NCI-H82 (cell line): ENCODE measurements at regions not wholly inside any gene's neighbourhood (a gene's known extent, or its start where the extent isn't known, plus 50 kb on each side); places are given as distances from the start of the nearest gene placed in this dataset.

Experiments used
- DNase-seq: peaks from one replicate; lab custom pipeline; 2025; lab: John Stamatoyannopoulos, UW

GRCh38 chr17:69900101-69900500 is 174.9 kb upstream of the KCNJ16 start:
- DNase-seq = no peak

DNA sequence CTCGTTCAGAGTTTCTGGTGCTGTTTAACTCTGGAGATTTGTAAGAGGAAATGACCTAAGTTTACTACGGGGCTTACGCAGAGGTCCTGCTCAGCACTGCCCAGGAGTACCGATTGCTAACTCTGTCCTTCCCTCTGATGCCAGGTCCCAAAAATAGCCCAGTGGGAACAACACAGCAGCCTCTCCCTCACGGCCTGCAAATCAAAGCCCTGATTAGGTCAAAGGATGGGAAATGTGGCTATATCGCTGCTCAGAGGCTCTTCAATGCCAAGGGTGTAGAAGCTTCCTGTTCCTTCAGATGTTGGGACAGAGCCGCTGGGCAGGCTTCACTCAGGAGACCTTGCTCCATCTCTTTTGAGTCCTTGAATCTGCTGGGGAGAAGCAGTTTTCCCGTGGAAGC is 174.2 kb upstream of the KCNJ16 start:
- no peak for DNase-seq

- DNase-seq = no peak
Measured at GRCh38 chr17:69906306-69906705, 168.7 kb upstream of the KCNJ16 start.

GRCh38 chr17:69907132-69907847 is 167.7 kb upstream of the KCNJ16 start:
- no peak for DNase-seq

DNA sequence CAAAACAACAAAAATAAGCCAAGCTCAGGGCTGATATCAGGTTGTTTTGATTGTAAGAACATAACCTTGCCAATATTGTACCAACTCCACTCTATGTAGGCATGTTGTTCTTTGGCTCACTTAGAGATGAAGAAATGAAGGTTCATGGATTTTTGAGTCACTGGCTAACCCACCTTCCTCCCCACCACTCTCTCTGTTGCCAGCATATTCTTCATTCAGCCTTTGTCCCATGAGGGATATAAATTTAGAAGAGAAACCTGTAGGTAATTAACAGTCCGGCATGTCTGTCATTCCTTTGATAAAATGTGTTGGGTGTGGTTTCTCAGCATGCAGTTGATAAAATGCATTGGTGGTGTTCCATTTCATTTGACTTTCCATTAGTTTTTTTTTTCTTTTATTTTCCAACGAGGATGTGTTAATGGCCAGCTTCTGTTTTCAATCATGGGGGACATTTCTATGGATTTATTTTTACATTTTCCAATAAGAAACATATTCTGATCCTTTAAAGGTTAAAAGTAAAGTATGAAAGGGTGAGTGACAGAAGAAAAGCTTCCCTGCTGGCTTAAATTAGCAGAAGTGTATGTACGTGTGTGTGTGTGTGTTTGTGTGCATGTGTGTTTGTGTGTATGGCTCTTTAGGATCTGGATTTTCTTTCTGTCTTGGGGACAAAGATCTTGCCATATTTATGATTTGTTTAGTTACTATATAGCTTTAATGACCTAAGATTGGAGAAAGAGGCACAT is 166.2 kb upstream of the KCNJ16 start:
- no peak for DNase-seq

- DNase-seq = no peak
Measured at GRCh38 chr17:69909389-69909788, 165.6 kb upstream of the KCNJ16 start.

GRCh38 chr17:69912805-69913204 is 162.2 kb upstream of the KCNJ16 start:
- no peak for DNase-seq

DNA sequence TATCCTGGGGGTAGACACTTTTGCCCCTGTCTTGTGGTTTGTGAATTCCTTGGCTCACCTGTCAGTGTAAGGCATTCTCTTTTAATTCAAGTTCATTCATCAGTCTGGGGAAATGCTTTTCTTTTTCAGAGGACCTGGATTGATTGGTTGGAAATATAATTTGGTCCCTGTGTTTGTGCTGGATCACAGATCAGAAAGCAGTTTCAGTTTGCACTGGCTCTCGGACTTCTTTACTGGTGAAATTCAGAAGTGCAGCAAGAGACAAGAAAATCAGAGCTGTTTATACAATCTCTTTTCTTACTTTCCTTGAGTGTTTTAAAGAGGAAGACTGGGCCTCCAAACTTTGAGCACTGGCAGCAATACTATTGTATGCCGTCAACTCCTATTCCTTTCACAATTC is 161.8 kb upstream of the KCNJ16 start:
- DNase-seq = no peak

GRCh38 chr17:69913616-69914015 is 161.4 kb upstream of the KCNJ16 start:
- no peak for DNase-seq

DNA sequence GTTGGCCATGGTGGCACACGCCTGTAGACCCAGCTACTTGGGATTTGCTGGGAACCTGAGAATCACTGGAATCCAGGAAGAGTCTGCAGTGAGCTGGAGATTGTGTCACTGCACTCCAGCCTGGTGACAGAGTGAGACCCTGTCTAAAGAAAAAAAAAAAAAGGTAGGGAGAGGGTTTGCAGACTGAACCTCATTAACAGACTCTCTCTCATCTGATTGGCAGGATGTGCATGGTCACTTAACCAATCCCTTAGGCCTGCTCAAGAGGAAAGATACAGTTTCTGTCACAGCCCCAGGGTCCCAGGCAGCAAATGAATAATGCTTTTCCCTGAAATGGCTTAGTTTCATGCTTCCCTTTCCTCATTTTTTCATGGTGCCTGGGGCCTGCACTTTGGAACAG is 160.5 kb upstream of the KCNJ16 start:
- no peak for DNase-seq

GRCh38 chr17:69916761-69917160 is 158.3 kb upstream of the KCNJ16 start:
- DNase-seq = no peak

DNA sequence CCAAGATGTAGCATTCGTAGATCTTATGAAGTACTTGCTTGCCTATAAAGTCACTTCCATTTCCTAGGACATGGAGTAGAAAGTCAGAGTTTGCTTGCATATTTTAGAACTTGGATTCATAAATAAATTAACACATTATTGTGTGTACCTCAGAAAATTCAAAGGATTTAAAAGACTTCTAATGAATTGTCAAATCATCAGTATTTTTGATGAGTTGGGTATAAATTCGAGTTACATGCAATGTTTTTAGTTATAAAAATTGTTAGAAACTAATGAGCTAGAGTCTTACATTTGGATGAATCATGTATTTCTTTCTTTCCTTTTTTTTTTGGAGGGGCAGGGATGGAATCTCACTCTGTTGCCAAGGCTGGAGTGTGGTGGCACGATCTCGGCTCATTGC is 156.9 kb upstream of the KCNJ16 start:
- no peak for DNase-seq

GRCh38 chr17:69919789-69920188 is 155.2 kb upstream of the KCNJ16 start:
- no peak for DNase-seq

DNA sequence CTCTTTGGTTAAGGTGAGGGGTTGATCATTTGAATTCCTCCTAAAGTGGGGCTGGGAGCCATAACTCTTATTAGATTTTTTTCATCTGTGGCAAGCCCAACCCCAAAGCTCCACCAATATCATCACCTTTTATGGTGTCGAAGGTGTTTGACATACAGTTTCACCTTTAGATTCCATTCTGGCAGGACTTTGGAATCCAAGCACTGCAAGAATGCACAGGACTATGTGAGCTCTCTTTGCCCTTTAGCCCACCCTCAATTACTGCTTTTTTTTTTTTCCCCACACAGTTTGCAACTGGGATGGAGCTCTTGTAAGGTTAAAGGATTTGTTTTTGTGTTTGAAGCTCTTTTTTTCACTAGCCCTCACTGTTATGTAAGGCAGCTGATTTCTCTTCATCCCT is 154.0 kb upstream of the KCNJ16 start:
- DNase-seq = no peak

- DNase-seq = no peak
Measured at GRCh38 chr17:69928611-69929010, 146.4 kb upstream of the KCNJ16 start.

GRCh38 chr17:69936996-69937395 is 138.0 kb upstream of the KCNJ16 start:
- no peak for DNase-seq

GRCh38 chr17:69943058-69943457 is 132.0 kb upstream of the KCNJ16 start:
- no peak for DNase-seq

DNA sequence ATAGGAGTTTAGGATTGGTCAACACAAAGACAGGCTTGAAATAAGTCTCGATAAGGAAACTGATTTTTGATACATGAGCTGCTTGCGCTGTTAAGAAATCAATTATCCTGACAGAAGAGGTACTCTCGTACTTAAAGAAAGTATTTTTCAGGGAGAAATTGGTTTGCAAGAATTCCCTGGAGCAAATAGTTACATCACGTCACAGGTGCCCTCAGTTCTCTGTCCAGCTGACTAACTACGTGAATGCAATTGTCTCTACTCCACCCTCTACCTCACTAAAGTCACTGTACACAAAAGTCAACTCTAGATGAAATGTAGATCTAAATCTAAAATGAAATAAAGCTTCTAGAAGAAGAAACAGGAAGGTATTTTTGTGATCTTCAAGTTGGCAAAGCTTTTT is 130.6 kb upstream of the KCNJ16 start:
- no peak for DNase-seq

GRCh38 chr17:69945698-69946185 is 129.3 kb upstream of the KCNJ16 start:
- no peak for DNase-seq

DNA sequence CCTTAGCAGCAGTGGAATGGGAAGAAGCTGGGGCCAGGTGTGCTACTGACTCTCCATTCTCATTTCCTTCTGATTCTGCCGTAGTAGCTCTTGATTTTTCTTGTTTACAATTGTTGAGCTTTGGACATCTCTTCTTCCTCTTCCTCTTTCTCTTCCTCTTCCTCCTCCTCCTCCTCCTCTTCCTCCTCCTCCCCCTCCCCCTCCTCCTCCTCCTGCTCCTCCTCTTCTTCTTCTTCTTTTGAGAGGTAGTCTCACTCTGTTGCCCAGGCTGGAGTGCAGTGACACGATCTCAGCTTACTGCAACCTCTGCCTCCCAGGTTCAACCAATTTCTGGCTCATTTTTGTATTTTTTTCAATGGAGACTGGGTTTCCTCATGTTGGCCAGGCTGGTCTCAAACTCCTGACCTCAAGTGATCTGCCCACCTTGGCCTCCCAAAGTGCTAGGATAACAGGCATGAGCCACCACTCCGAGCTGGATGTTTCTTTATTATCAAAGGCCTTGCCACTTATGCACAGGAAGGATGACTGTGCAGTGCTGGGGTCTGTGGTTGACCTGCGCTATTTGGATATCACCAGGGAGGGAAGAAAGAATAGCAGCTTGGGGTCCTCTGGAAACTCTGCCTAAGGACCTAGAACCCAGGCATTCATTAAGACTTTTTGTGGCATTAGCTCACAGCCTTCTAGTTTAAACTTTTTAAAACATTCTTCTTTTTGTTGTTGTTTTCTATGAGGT is 127.8 kb upstream of the KCNJ16 start:
- no peak for DNase-seq

DNA sequence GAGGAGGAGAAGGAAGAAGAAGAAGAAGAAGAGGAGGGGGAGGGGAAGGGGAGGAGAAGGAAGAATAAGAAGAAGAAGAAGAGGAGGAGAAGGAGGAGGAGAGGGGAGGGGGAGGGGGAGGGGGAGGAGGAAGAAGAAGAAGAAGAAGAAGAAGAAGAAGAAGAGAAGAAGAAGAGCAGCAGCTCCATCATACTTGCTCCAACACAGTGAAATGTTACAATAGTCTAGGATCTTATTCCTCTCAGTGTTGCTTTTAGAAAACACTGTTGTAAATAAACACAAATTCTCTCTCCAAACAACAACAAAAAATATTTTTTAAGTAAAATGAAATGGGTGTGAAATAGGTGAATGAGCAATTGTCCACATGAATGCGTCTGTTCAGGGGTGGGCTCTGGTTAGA is 126.6 kb upstream of the KCNJ16 start:
- no peak for DNase-seq

DNA sequence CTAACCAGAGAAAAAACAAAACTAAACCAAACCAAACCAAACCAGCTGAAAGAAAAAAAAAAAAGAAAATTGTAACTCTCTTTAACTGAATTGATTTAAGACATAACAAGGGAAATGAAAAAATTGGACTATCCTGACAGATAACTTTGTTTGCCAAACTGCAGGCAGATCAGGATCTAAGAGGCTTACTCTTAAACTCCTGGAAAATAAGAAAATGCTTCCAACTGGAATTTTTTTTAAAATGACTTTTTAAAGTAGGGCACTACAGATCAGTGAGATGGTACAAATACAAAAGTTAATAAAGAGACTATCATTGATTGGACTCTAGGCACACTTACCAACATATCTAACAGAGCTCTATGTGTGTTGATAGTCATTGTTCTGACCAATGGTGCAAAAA is 125.5 kb upstream of the KCNJ16 start:
- no peak for DNase-seq
